ENCODE measurements at regions not wholly inside any gene's neighbourhood (a gene's known extent, or its start where the extent isn't known, plus 50 kb on each side); places are given as distances from the start of the nearest gene placed in this dataset.

DNA sequence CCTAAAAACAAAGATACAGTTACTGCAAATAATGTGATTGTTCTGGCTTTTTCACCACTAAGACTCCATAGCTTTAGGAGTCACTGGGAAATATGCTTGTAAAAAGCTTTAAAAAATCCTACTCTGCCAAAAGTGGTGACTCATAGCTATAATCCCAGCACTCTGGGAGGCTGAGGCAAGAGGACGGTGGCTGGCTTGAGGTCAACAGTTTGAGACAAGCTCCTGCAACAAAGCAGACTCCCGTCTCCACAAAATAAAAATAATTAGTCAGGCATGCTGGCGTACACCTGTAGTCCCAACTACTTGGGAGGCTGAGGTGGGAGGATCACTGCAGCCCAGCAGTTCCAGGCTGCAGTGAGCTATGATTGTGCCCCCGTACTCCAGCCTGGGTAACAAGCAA, 406.4 kb downstream of the HTR1A start:
- no peak overlapping the region for H3K4me3 ChIP-seq (ENCODE audit: low read depth, poor library complexity, severe bottlenecking)
- intact Hi-C loops (cut with DNase I; ENCODE audit: low total_unique reads), result no loop called here
- 66 to 71% methylated on average over 4 of the region's 4 CpGs for whole genome bisulfite sequencing, 2 donors
- no peak for DNase-seq (ENCODE audit: low spot score in 2 of 2)
- TF ChIP-seq, protein P1, sequence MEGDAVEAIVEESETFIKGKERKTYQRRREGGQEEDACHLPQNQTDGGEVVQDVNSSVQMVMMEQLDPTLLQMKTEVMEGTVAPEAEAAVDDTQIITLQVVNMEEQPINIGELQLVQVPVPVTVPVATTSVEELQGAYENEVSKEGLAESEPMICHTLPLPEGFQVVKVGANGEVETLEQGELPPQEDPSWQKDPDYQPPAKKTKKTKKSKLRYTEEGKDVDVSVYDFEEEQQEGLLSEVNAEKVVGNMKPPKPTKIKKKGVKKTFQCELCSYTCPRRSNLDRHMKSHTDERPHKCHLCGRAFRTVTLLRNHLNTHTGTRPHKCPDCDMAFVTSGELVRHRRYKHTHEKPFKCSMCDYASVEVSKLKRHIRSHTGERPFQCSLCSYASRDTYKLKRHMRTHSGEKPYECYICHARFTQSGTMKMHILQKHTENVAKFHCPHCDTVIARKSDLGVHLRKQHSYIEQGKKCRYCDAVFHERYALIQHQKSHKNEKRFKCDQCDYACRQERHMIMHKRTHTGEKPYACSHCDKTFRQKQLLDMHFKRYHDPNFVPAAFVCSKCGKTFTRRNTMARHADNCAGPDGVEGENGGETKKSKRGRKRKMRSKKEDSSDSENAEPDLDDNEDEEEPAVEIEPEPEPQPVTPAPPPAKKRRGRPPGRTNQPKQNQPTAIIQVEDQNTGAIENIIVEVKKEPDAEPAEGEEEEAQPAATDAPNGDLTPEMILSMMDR (IDR thresholded peaks at IDR 0.05), result no peak
- TF ChIP-seq POLR2A (IDR thresholded peaks at IDR 0.05), result no peak

- 60 to 76% methylated on average over 3 of the region's 3 CpGs for WGBS, 2 donors
- no peak for DNase-seq (ENCODE audit: low spot score in 2 of 2)
- TF ChIP-seq, protein P1 (IDR thresholded peaks at IDR 0.05), result no peak
- intact Hi-C loops (cut with DNase I; ENCODE audit: low total_unique reads), result no loop called here
- no peak overlapping the region for H3K4me3 ChIP-seq (ENCODE audit: low read depth, poor library complexity, severe bottlenecking)
These were observed 408.1 kb downstream of the HTR1A start for GRCh38 chr5:63554191-63554590.

DNA sequence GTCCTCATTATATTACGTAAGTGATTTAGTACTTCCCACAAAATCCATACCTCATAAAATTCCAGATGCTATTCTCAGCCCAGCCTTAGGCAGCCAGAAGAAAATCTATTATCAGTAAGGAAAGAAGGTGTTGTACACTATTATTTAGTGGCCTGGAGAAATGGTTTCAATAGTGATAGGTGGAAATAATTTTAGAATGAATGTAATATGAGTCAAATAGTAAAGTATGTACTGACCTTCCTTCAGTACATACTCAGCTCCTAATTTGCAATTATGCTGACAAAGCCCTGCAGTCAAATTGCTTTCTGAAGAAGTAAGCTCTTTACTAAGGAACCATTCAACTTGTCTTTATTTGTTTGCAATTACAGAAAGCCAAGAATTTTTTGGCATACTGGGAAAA, 409.2 kb downstream of the HTR1A start:
- WGBS, 2 donors, result 50 to 54% methylated on average over 1 of the region's 1 CpG
- intact Hi-C loops (cut with DNase I; ENCODE audit: low total_unique reads), result no loop called here
- no peak overlapping the region for H3K4me3 ChIP-seq (ENCODE audit: low read depth, poor library complexity, severe bottlenecking)
- DNase-seq (ENCODE audit: low spot score in 2 of 2), result no peak
- TF ChIP-seq, protein P1 (IDR thresholded peaks at IDR 0.05), result no peak
- no peak for TF ChIP-seq POLR2A (IDR thresholded peaks at IDR 0.05)

- TF ChIP-seq, protein P1 (IDR thresholded peaks at IDR 0.05), result no peak
- no peak for TF ChIP-seq POLR2A (IDR thresholded peaks at IDR 0.05)
- DNase-seq (ENCODE audit: low spot score in 2 of 2), result no peak
- intact Hi-C loops (cut with DNase I; ENCODE audit: low total_unique reads), result no loop called here
- no peak overlapping the region for H3K4me3 ChIP-seq (ENCODE audit: low read depth, poor library complexity, severe bottlenecking)
These were observed 426.2 kb downstream of the HTR1A start for GRCh38 chr5:63535840-63536602.

- TF ChIP-seq, protein P1 (IDR thresholded peaks at IDR 0.05), result no peak
- TF ChIP-seq POLR2A (IDR thresholded peaks at IDR 0.05), result no peak
- no peak for DNase-seq (ENCODE audit: low spot score in 2 of 2)
- 45 to 61% methylated on average over 1 of the region's 1 CpG for WGBS, 2 donors
- intact Hi-C loops (cut with DNase I; ENCODE audit: low total_unique reads), result no loop called here
- H3K4me3 ChIP-seq (ENCODE audit: low read depth, poor library complexity, severe bottlenecking), result no peak overlapping the region
These were observed 438.0 kb downstream of the HTR1A start for GRCh38 chr5:63524281-63524680.

- intact Hi-C loops (cut with DNase I; ENCODE audit: low total_unique reads), result no loop called here
- H3K4me3 ChIP-seq (ENCODE audit: low read depth, poor library complexity, severe bottlenecking), result no peak overlapping the region
- no peak for TF ChIP-seq POLR2A (IDR thresholded peaks at IDR 0.05)
- TF ChIP-seq, protein P1 (IDR thresholded peaks at IDR 0.05), result no peak
- no peak for DNase-seq (ENCODE audit: low spot score in 2 of 2)
These were observed 446.2 kb downstream of the HTR1A start for GRCh38 chr5:63516006-63516405.

Measured in lower leg skin (tissue), 4 donors.